Fibroblast of lung (primary cell): ENCODE measurements at regions not wholly inside any gene's neighbourhood (a gene's known extent, or its start where the extent isn't known, plus 50 kb on each side); places are given as distances from the start of the nearest gene placed in this dataset.

Experiments
- DNase-seq, 2 donors: peaks; one replicate each; pipeline versions ENCODE4 v3.0.0 to v3.0.0-alpha.2; 2010; ENCODE audit warnings: low read depth in 2 of 2
- H2AFZ ChIP-seq: 2 replicates; pipeline ENCODE4 v1.5.1; 2012; ENCODE audit warnings: low read length, control low read depth, inconsistent platforms
- H3K27ac ChIP-seq: 2 replicates; pipeline ENCODE4 v1.5.1; 2011; ENCODE audit warnings: low read length, control low read depth; ENCODE audit not compliant: insufficient read depth
- H3K27me3 ChIP-seq: 2 replicates; pipeline ENCODE4 v1.5.1; 2011; ENCODE audit warnings: mild to moderate bottlenecking, low read length; ENCODE audit not compliant: control insufficient read depth, insufficient read depth
- H3K36me3 ChIP-seq: 2 replicates; pipeline ENCODE4 v1.5.1; 2011; ENCODE audit warnings: low read length; ENCODE audit not compliant: control insufficient read depth, insufficient read depth
- H3K4me1 ChIP-seq: 2 replicates; pipeline ENCODE4 v1.5.1; 2011; ENCODE audit warnings: low read length; ENCODE audit not compliant: control insufficient read depth, insufficient read depth; ENCODE audit errors: extremely low read depth
- H3K4me2 ChIP-seq: 2 replicates; pipeline ENCODE4 v1.5.1; 2011; ENCODE audit warnings: low read length, control low read depth; ENCODE audit not compliant: insufficient read depth; ENCODE audit errors: extremely low read depth
- H3K4me3 ChIP-seq, 4 experiments: fragments of 200-600 bp in 1 of 4; sonication (generic) in 1 of 4; replicated peaks in 1 of 4; 2 replicates each; pipeline ENCODE4 v1.5.1; 2011 to 2016; ENCODE audit warnings: low read length in 4 of 4, low read depth in 3 of 4, mild to moderate bottlenecking in 3 of 4, control low read depth in 2 of 4, inconsistent platforms in 1 of 4, mixed read lengths in 1 of 4; ENCODE audit not compliant: insufficient read depth in 1 of 4; ENCODE audit errors: control extremely low read depth in 1 of 4
- H3K79me2 ChIP-seq: 2 replicates; pipeline ENCODE4 v1.5.1; 2012; ENCODE audit warnings: mild to moderate bottlenecking, low read length, inconsistent platforms; ENCODE audit not compliant: control insufficient read depth, insufficient read depth
- H3K9ac ChIP-seq: 2 replicates; pipeline ENCODE4 v1.5.1; 2011; ENCODE audit warnings: mild to moderate bottlenecking, low read length, control low read depth; ENCODE audit not compliant: insufficient read depth
- H3K9me3 ChIP-seq: 2 replicates; pipeline ENCODE4 v1.5.1; 2012; ENCODE audit warnings: low read depth, low read length; ENCODE audit not compliant: control insufficient read depth, insufficient read depth
- H4K20me1 ChIP-seq: 2 replicates; pipeline ENCODE4 v1.5.1; 2011; ENCODE audit warnings: low read length; ENCODE audit not compliant: control insufficient read depth, insufficient read depth; ENCODE audit errors: extremely low read depth
- CTCF ChIP-seq, 2 donors: IDR thresholded peaks in 1 of 2; conservative IDR thresholded peaks in 1 of 2; 1 replicate in 1 of 2; 2 replicates in 1 of 2; pipeline ENCODE4 v1.5.1; 2011 to 2012; ENCODE audit warnings: low read length in 2 of 2, control low read depth in 1 of 2, inconsistent platforms in 1 of 2, low read depth in 1 of 2, mild to moderate bottlenecking in 1 of 2
- EZH2 ChIP-seq: IDR thresholded peaks from 2 replicates; pipeline ENCODE4 v1.5.1; 2012; ENCODE audit warnings: low read length, control low read depth, mild to moderate bottlenecking; ENCODE audit errors: missing control alignments

GRCh38 chr13:26880735-26881134 lies 120.1 kb upstream of the GPR12 start:
- no peaks in the 10 kb centered on the region for H3K79me2 ChIP-seq
- H3K27me3 ChIP-seq = peaks cover 2% of the 10 kb centered on the region
- no peaks in the 10 kb centered on the region for H3K4me1 ChIP-seq
- H3K9me3 ChIP-seq = no peaks in the 10 kb centered on the region
- H3K4me3 ChIP-seq = no peak overlapping the region
- no peak overlapping the region for H3K27ac ChIP-seq
- peak in 1 of 2 donors; percentile 12 for DNase-seq
- H4K20me1 ChIP-seq = no peaks in the 10 kb centered on the region
- H2AFZ ChIP-seq = no peak overlapping the region
- no peak overlapping the region for H3K4me2 ChIP-seq
- no peak overlapping the region for H3K9ac ChIP-seq
- no peak for TF ChIP-seq EZH2
- TF ChIP-seq CTCF (conservative IDR thresholded peaks at IDR 0.05 in 1 of 2, IDR thresholded peaks at IDR 0.05 in 1 of 2; ENCODE audit: low read depth in 1 of 2, low read length in 2 of 2) = no peak
- no peaks in the 10 kb centered on the region for H3K36me3 ChIP-seq

GRCh38 chr13:26878438-26878837 lies 117.9 kb upstream of the GPR12 start:
- Histone ChIP-seq H3K36me3 (no peaks in the 10 kb centered on the region), H3K79me2 (no peaks in the 10 kb centered on the region), H3K27ac (no peak overlapping the region), H3K9me3 (no peaks in the 10 kb centered on the region), H3K4me1 (no peaks in the 10 kb centered on the region), H3K4me2 (no peak overlapping the region), H2AFZ (no peak overlapping the region), H3K4me3 (no peak overlapping the region), H3K9ac (no peak overlapping the region), H4K20me1 (no peaks in the 10 kb centered on the region), H3K27me3 (peaks cover 2% of the 10 kb centered on the region)
- TF ChIP-seq CTCF (conservative IDR thresholded peaks at IDR 0.05 in 1 of 2, IDR thresholded peaks at IDR 0.05 in 1 of 2; ENCODE audit: low read depth in 1 of 2, low read length in 2 of 2) = no peak
- no peak for TF ChIP-seq EZH2
- no peak for DNase-seq

DNA sequence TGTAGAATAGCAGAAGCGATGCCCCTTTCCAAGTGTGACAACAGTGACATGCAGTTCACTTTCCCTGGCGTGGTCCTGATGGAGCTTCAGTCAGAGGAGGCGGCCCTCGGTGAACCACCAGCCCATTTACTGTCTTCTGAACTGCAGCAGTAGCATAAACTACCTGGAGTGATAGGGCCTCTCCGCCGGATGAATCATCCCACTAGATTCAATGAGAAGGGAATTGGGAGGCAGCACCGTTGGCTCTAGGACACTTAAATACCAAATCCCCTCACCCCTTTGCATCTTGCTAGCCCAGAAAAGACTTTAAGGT lies 112.8 kb upstream of the GPR12 start:
- H2AFZ ChIP-seq = no peak overlapping the region
- H3K4me3 ChIP-seq = no peak overlapping the region
- no peaks in the 10 kb centered on the region for H3K27me3 ChIP-seq
- H3K36me3 ChIP-seq = no peaks in the 10 kb centered on the region
- no peaks in the 10 kb centered on the region for H3K9me3 ChIP-seq
- H4K20me1 ChIP-seq = no peaks in the 10 kb centered on the region
- H3K27ac ChIP-seq = no peak overlapping the region
- H3K4me2 ChIP-seq = no peak overlapping the region
- H3K79me2 ChIP-seq = no peaks in the 10 kb centered on the region
- DNase-seq = no peak
- no peaks in the 10 kb centered on the region for H3K4me1 ChIP-seq
- no peak overlapping the region for H3K9ac ChIP-seq
- TF ChIP-seq CTCF (conservative IDR thresholded peaks at IDR 0.05 in 1 of 2, IDR thresholded peaks at IDR 0.05 in 1 of 2; ENCODE audit: low read depth in 1 of 2, low read length in 2 of 2) = no peak
